Activated CD4-positive, alpha-beta T cell treated with anti-CD3 and anti-CD28 coated beads for 48 hours (primary cell): ENCODE measurements at regions not wholly inside any gene's neighbourhood (a gene's known extent, or its start where the extent isn't known, plus 50 kb on each side); places are given as distances from the start of the nearest gene placed in this dataset.

Experiments used
- DNase-seq: peaks from one replicate; pipeline ENCODE4 v3.0.0-alpha.2; 2020

DNA sequence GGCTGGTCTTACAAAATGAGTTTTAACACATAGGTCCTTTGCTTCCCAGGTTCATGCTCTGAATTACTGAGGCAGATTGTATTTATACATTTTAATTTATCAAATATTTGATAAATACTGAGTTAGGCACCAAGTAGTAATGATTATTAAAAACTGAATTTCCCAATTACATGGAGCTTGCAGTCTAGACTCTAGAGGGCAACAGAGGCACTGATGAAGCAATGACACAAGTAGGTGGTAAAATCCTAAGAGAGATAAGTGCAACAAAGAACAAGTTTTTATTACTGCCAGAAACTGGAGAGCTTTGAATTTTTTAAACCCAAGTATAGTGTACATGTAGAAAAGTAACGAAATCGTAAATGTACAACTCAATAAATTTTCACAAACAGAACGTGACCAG lies 406.2 kb upstream of the RARB start:
- no peak for DNase-seq

GRCh38 chr3:25023876-25024275 lies 404.2 kb upstream of the RARB start:
- DNase-seq: no peak

DNA sequence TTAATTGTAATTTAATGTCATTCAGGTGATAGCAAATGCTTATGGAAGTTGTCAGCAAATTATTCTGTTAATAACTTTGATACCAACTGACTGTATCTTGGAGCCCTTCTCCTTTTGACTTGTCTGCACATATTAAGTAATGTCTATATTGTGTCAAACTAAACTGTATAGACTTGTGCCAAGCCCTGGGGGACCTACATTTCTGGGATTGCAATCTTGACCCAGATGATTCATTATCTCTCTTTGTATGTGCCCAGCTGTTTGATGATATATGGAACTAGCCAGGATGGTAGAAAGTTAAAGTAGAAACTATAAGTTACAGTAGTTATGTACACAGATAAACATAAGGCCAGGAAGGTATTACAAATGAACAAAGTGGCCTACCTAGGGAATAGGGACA lies 402.8 kb upstream of the RARB start:
- DNase-seq: no peak

GRCh38 chr3:25027650-25028049 lies 400.4 kb upstream of the RARB start:
- DNase-seq: no peak

DNA sequence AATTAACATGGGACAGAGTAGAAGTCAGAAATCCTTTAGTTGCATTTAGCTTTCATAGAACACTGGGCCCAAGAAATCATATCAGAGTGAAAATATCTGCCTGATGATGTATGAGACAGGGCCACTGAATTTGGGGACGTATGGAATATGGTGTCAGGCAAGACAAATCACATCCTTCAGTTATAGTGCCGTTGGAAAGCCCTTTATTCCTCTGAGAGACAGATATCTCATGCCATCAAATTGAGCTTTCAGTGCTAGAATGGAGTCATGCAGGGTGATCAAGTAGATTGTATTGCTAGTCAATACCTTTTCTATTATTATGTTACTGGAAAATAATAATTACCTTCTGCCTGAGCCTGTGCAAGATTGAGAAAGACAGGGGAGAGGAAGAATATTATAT lies 398.2 kb upstream of the RARB start:
- DNase-seq: no peak

GRCh38 chr3:25032344-25032743 lies 395.7 kb upstream of the RARB start:
- DNase-seq: no peak

DNA sequence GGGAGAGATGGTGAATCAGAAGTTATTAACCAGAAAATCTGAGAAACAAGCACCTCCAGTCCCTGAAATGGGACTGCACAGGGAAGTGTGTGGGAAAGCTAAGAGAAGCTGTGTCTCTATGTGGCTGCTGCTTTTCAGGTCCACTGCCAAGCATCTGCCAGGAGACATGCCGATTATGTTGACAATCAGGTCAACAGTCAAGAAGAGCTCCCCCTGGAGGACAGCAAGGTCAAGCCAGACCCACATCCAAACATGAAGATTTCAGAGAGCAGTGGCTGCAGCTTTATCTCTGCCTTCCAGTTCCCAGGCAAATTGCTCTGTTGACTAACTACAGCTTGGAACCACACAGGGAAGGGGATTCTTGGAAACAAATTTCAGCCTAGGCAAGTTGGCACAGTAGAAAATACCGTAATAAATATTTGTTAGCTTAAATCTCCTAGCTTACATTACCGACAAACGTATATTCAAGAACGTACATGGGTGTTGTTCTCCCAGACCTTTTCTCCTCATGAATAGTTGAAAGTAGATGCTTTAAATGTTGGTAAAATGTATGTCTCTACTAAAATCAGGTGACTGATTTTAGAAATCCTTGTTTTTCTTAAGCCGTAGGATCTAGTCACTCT lies 394.5 kb upstream of the RARB start:
- peak; percentile 24 for DNase-seq

- DNase-seq: no peak
These were observed 392.5 kb upstream of the RARB start for GRCh38 chr3:25035526-25035925.

- no peak for DNase-seq
These were observed 391.4 kb upstream of the RARB start for GRCh38 chr3:25036633-25037032.

GRCh38 chr3:25037049-25037547 lies 391.0 kb upstream of the RARB start:
- DNase-seq: no peak

DNA sequence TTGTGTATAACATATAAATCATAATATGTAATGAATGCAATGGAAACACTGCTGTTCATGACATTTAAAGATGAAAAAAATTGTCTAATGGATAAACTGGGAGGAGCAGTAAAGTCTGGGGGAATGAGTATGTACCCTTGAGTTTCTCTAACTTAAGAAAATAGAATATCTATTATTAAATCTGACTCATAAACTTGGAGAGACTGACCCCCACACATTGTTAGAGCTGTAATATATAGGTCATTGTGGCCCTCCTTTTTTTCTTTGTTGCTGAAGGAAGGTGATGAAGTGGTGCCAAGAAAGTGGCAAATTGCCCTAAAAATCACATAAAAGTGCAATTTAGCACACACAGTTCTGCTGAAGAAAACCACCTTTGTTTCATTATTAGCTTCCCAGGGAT lies 389.8 kb upstream of the RARB start:
- DNase-seq: no peak

GRCh38 chr3:25038922-25039321 lies 389.1 kb upstream of the RARB start:
- DNase-seq: no peak

- DNase-seq: no peak
These were observed 387.3 kb upstream of the RARB start for GRCh38 chr3:25040748-25041147.

- DNase-seq: no peak
These were observed 386.0 kb upstream of the RARB start for GRCh38 chr3:25041871-25042584.

DNA sequence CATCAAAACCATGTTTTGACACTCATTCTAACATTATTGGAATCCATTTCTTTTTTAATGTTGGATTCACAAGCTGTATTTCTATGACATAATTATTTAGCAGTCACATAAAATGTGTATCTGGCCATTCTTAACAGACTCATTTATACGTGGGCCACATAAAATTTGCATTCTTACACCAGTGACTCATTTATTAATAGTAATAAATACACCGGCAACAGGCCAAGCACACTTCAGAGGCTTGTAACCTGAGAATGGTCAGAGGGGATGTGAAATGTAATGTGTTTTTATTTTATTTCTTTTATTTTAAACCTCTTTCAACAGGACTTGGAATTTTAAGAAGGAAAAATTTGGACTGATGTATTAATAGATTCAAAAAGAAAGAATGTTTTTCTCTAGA lies 384.9 kb upstream of the RARB start:
- no peak for DNase-seq

DNA sequence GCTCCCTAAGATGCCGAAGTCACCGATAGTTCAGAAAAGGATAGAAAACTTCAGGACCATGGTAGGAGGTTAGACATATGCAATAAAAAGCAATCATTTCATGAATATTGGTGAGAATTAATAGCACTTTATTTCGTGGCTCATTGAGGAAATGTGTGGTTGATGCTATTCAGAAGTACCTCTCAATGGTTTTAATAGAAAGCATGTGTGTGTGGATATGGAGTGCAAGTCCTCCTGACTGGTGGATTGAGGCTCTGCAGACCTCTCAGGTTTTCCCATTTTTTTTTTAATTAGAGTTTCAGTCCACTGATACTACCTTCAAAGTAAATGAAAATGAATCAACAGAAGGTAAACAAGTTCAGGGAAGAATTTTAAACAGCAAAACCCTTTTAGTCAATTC lies 384.3 kb upstream of the RARB start:
- DNase-seq: no peak

DNA sequence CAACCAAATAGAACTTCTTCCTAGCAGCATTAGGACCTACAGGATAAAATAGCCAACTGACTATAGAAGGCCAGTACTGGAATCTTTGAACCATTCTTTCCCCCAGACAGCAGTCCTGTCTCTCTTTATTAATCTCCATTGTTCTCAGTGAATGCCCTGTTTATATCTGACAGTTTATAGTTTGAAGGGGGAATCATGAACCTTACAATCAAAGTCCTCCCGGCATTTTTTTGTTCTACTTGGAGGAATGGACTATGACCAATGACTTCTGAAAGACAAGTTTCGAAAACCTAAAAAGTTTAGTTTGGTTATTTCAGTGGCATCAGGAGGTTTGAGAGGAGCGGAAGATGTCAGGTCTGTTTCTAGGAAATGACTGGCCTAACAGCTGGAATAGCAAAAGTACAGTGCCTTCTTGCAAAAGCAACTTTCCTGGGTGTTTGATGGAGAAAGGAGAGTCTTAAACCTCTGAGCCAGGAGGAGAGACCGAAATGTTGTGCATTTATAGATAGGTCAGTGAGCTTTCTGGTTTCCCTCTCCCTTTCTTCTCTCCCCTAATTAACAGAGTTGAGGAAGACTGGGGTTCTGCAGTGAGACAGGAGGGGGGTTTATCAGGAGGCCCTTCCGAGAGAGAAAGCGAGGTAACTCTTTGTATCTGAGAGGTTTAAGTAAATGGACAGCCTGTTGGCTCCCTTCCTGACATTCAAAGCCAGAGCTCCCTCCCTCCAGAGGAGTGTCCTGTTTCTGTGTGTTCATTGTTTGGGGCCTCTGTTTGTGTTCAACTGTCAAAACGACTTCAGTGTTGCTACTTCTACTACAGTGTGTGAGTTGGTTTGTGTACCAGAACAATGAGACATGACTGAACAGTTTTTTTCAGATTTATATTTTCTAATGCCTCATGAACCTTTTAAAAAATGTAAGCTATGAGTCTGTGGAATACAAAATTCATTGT lies 383.0 kb upstream of the RARB start:
- no peak for DNase-seq

DNA sequence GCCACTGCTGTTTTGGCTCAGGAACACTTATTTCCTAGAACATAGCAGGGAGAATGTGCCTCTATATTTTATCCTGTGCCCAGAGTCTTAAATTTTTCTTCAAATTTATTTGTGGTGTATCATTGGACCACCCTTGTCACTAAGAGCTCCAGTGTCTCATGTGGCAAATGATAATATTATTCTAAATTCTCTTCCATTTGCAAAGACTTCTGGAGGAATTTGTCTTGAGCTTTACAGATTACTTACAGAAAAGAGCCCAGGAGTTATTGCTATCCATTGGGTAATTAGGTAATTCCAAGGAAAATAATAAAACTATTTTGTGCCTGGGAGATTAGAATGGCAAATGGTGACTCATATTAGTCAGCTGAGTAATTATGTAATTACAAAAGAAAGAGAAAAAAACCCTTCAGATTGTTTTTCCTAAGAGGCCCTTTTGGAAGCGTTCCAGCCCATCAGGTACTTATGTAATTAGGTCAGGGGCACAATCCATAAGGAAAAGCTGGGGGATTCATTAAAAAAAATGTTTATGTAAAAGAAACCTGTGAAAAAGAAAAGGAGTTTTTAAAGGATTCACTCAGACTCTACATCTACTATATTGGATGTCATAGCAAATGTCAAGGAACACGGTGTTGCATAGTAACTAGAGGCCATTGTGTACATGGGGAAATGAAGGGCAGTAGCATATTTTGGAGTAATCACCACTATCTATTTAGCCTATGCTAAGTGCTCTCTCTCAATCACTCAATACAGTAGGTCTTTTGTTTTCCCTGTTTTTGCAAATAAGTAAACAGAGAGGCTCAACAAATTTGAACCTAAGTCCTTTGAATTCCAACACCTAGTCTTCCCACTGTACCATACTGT lies 380.9 kb upstream of the RARB start:
- no peak for DNase-seq

DNA sequence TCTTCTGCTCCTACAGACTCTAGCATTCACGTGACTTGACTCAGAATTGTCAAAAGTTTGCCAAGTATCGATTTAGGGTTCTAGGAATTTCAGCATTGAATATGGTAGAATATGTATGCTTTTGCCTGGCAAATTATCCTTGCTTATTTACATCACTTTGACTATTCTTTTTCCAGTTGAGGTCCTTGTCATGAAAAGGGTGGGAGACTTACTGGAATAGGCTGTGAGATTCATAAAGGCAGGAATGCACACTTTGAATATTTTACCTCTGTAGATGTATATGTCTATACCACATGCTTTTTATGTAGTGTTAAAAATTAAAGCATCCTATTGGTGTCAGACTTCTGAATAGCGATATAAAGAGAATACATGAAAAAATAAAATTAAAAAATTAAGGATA lies 378.8 kb upstream of the RARB start:
- no peak for DNase-seq

DNA sequence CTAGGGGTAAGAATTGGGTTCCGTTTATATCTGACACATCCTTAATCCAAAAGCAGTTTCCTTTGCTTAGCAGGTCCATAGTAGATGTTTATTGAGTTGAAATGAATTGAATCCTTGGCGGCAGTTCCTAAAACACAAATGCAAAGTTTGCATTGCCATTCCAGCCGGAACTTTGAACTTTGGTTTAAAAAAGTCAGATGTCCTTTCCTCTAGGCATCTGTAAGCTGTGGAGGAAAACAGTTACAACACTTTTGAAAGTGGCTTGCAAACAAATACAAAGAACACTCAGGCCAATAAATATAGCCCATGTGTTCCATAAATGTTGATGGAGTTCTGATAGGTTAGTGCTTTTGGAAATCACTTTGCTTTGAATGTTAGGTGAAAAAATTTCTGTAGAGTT lies 374.7 kb upstream of the RARB start:
- no peak for DNase-seq

- no peak for DNase-seq
These were observed 371.9 kb upstream of the RARB start for GRCh38 chr3:25056036-25056755.

DNA sequence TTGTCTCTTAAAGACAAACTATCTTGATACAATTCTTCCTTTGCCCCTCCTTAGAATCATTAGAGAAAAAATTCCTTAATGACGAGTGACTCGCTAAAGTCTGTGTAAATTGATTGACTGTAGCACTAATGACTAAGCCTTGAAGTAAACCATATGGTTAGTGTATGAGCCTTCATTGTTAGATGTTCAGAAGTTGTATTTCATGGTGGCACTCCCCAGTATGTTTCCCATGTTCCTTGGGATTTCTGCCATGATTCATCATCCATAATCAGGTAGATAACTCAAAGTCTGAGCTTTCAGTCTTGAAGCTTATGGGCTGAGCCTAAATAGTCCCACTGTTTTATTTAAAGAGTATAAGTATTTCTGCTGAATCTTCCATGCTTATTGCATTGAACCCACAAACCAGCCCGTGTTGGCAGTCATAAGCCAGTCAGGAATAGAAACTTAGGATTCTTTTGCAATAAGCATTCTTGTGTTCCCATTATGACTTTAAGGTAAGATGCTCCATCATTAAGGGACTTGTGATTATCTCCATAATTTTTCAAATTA lies 371.2 kb upstream of the RARB start:
- DNase-seq: no peak
